ENCODE measurements at regions not wholly inside any gene's neighbourhood (a gene's known extent, or its start where the extent isn't known, plus 50 kb on each side); places are given as distances from the start of the nearest gene placed in this dataset.

DNA sequence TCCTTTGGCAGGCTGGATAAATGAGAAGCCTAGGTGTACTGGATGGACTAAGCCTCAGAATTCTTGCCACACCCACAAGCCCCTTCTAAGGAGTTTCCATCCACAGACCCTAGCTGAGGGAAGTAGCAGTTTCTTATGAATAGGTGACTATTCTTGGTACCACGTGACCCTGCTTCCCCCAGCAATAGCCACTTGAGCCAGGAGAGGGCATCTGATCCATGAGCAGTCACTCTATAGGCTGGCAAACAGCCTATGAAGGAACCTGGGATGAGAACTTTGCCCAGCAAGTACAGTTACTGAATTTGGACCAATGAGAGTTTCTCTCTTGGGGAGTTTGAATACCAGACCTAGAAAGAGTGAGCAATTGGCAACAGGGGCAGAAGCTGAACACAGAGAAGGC, 84.0 kb downstream of the RTL9 start:
- TF ChIP-seq, protein P1, sequence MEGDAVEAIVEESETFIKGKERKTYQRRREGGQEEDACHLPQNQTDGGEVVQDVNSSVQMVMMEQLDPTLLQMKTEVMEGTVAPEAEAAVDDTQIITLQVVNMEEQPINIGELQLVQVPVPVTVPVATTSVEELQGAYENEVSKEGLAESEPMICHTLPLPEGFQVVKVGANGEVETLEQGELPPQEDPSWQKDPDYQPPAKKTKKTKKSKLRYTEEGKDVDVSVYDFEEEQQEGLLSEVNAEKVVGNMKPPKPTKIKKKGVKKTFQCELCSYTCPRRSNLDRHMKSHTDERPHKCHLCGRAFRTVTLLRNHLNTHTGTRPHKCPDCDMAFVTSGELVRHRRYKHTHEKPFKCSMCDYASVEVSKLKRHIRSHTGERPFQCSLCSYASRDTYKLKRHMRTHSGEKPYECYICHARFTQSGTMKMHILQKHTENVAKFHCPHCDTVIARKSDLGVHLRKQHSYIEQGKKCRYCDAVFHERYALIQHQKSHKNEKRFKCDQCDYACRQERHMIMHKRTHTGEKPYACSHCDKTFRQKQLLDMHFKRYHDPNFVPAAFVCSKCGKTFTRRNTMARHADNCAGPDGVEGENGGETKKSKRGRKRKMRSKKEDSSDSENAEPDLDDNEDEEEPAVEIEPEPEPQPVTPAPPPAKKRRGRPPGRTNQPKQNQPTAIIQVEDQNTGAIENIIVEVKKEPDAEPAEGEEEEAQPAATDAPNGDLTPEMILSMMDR (conservative IDR thresholded peaks at IDR 0.05; ENCODE audit: low read length) = peak; percentile 58
- TF ChIP-seq EZH2phosphoT487 (IDR thresholded peaks at IDR 0.05; ENCODE audit: borderline replicate concordance) = no peak
- Histone ChIP-seq H3K4me3 (ENCODE audit: low read length, poor library complexity, severe bottlenecking) (no peak overlapping the region), H3K79me2 (ENCODE audit: insufficient read depth, low read length) (no peaks in the 10 kb centered on the region), H3K36me3 (ENCODE audit: insufficient read depth, low read length) (no peaks in the 10 kb centered on the region), H2AFZ (ENCODE audit: low read length) (no peak overlapping the region), H3K27me3 (ENCODE audit: insufficient read depth, low read length, poor library complexity, severe bottlenecking) (no peaks in the 10 kb centered on the region), H3K9me2 (replicated peaks; ENCODE audit: low read depth, low read length) (no peaks in the 10 kb centered on the region), H3K4me1 (ENCODE audit: insufficient read depth, low read length, poor library complexity, severe bottlenecking) (no peaks in the 10 kb centered on the region), H3K9ac (ENCODE audit: low read depth, low read length, poor library complexity, severe bottlenecking) (no peak overlapping the region), H3K4me2 (ENCODE audit: low read depth, low read length, poor library complexity, severe bottlenecking) (no peak overlapping the region), H3F3A (ENCODE audit: low read depth) (no peaks in the 10 kb centered on the region), H3K9me3 (ENCODE audit: insufficient read depth, low read depth, low read length) (no peaks in the 10 kb centered on the region), H4K20me1 (ENCODE audit: insufficient read depth, low read length, poor library complexity, severe bottlenecking) (no peaks in the 10 kb centered on the region)

DNA sequence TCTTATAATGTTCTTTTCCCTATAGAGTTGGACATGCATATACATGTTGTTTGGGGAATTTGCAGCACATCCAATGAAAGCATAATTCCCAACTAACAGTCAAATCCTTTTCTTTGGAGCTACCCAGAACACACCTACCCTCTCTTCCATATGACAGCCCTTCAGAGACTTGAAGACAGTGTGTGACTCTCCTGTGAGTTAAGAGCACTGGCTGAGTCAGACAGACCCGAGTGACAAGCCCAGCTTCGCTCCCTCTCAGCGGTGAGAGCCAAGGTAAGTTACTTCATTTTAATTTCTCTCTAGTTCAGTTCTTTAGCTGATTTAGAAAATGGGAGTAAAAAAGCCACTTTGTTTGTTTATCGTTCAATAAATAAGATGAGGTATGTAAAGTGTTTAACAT, 86.3 kb downstream of the RTL9 start:
- H3K9me2 ChIP-seq (replicated peaks; ENCODE audit: low read depth, low read length) = no peaks in the 10 kb centered on the region
- no peaks in the 10 kb centered on the region for H3K36me3 ChIP-seq (ENCODE audit: insufficient read depth, low read length)
- H3K9ac ChIP-seq (ENCODE audit: low read depth, low read length, poor library complexity, severe bottlenecking) = no peak overlapping the region
- H3K27me3 ChIP-seq (ENCODE audit: insufficient read depth, low read length, poor library complexity, severe bottlenecking) = no peaks in the 10 kb centered on the region
- TF ChIP-seq EZH2phosphoT487 (IDR thresholded peaks at IDR 0.05; ENCODE audit: borderline replicate concordance) = no peak
- TF ChIP-seq, protein P1 (conservative IDR thresholded peaks at IDR 0.05; ENCODE audit: low read length) = no peak
- H2AFZ ChIP-seq (ENCODE audit: low read length) = no peak overlapping the region
- H3K79me2 ChIP-seq (ENCODE audit: insufficient read depth, low read length) = no peaks in the 10 kb centered on the region
- H3K4me1 ChIP-seq (ENCODE audit: insufficient read depth, low read length, poor library complexity, severe bottlenecking) = no peaks in the 10 kb centered on the region
- no peaks in the 10 kb centered on the region for H3K9me3 ChIP-seq (ENCODE audit: insufficient read depth, low read depth, low read length)
- no peaks in the 10 kb centered on the region for H4K20me1 ChIP-seq (ENCODE audit: insufficient read depth, low read length, poor library complexity, severe bottlenecking)
- H3K4me2 ChIP-seq (ENCODE audit: low read depth, low read length, poor library complexity, severe bottlenecking) = no peak overlapping the region
- no peak overlapping the region for H3K4me3 ChIP-seq (ENCODE audit: low read length, poor library complexity, severe bottlenecking)
- no peaks in the 10 kb centered on the region for H3F3A ChIP-seq (ENCODE audit: low read depth)

DNA sequence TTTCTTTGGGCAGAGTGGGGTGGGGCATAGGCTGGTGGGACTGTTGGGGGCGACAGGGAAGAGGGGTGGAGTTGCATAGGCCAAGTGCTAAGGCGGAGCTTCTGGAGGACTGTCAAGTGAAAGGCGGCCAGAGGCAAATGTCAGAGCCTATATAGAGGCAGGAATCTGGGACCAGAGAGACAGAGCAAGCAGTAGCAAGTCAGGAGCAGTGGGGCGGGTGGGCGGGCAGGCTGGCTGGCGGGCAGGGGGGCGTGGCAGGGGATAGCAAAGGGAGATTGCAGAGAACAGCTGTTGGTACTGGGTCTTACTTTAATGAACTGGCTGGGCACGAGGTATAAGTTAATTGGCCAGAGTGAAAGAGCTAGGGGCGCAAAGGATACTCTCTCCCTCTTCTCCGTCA, 89.8 kb downstream of the RTL9 start:
- no peaks in the 10 kb centered on the region for H3K27me3 ChIP-seq (ENCODE audit: insufficient read depth, low read length, poor library complexity, severe bottlenecking)
- H3K4me1 ChIP-seq (ENCODE audit: insufficient read depth, low read length, poor library complexity, severe bottlenecking) = no peaks in the 10 kb centered on the region
- no peak overlapping the region for H3K4me2 ChIP-seq (ENCODE audit: low read depth, low read length, poor library complexity, severe bottlenecking)
- no peaks in the 10 kb centered on the region for H4K20me1 ChIP-seq (ENCODE audit: insufficient read depth, low read length, poor library complexity, severe bottlenecking)
- TF ChIP-seq, protein P1 (conservative IDR thresholded peaks at IDR 0.05; ENCODE audit: low read length) = no peak
- no peak for TF ChIP-seq EZH2phosphoT487 (IDR thresholded peaks at IDR 0.05; ENCODE audit: borderline replicate concordance)
- no peaks in the 10 kb centered on the region for H3K36me3 ChIP-seq (ENCODE audit: insufficient read depth, low read length)
- no peak overlapping the region for H3K9ac ChIP-seq (ENCODE audit: low read depth, low read length, poor library complexity, severe bottlenecking)
- no peak overlapping the region for H2AFZ ChIP-seq (ENCODE audit: low read length)
- H3K9me2 ChIP-seq (replicated peaks; ENCODE audit: low read depth, low read length) = no peaks in the 10 kb centered on the region
- no peaks in the 10 kb centered on the region for H3F3A ChIP-seq (ENCODE audit: low read depth)
- H3K9me3 ChIP-seq (ENCODE audit: insufficient read depth, low read depth, low read length) = no peaks in the 10 kb centered on the region
- H3K79me2 ChIP-seq (ENCODE audit: insufficient read depth, low read length) = no peaks in the 10 kb centered on the region
- H3K4me3 ChIP-seq (ENCODE audit: low read length, poor library complexity, severe bottlenecking) = no peak overlapping the region

Data from Loucy (cell line).